ENCODE measurements at regions not wholly inside any gene's neighbourhood (a gene's known extent, or its start where the extent isn't known, plus 50 kb on each side); places are given as distances from the start of the nearest gene placed in this dataset.

DNA sequence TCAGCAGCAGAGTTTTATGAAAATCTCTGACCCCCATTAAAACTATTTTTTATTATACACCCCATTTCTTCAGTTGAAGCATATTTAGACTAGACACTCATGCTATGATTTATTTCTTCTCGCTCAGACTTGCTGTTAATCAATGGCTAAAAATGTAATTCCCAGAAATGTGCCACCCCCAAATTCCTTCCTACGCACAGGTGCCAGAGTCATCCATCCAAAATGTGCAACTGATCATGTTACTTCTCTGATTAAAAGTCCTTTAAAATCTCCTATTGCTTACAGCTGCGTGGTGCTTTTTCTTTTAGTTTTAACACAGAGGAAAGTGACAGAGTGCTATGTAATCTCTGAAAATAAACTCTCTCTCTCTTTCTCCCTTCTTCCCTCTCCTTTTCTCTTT lies 954.4 kb downstream of the NCAM2 start:
- no peaks in the 10 kb centered on the region for H3K9me3 ChIP-seq (replicated peaks; ENCODE audit: control insufficient read depth, insufficient read depth, low read length)

More for the DNA sequence above, 954.4 kb downstream of the NCAM2 start:
- ChIA-PET SMC1A (ENCODE audit: uncharacterized antibody, unreplicated experiment) (no interaction called here), POLR2A (interaction anchor here (0.5 kb wide), 1 partner anchor 33 kb away, joined by 6 read pairs; no protein-coding TSS in a partner anchor), RAD21 (ENCODE audit: unreplicated experiment) (no interaction called here), CTCF (no interaction called here)
- Histone ChIP-seq H3K9ac (ENCODE audit: control insufficient read depth, insufficient read depth, low read length) (no peak overlapping the region), H3K27me3 (replicated peaks in 1 of 2; ENCODE audit: control insufficient read depth in 2 of 2, insufficient read depth in 2 of 2, low read length in 1 of 2) (no peaks in the 10 kb centered on the region), H4K20me1 (ENCODE audit: control insufficient read depth, insufficient read depth) (no peaks in the 10 kb centered on the region), H2AFZ (ENCODE audit: control insufficient read depth, low read depth, low read length) (no peak overlapping the region), H3K4me3 (no peak overlapping the region), H3K4me1 (ENCODE audit: control insufficient read depth, insufficient read depth, low read length) (no peaks in the 10 kb centered on the region), H3K79me2 (ENCODE audit: control insufficient read depth, insufficient read depth, low read length) (no peaks in the 10 kb centered on the region), H3K4me2 (ENCODE audit: control insufficient read depth, insufficient read depth) (no peak overlapping the region), H3K36me3 (ENCODE audit: control insufficient read depth in 2 of 2, insufficient read depth in 2 of 2, low read length in 1 of 2) (no peaks in the 10 kb centered on the region), H3K27ac (ENCODE audit: control insufficient read depth, insufficient read depth) (no peak overlapping the region)
- ATAC-seq (no peak), DNase-seq (ENCODE audit: low read depth, low spot score) (no peak), FAIRE-seq (no peak)
- TF ChIP-seq, protein P1, sequence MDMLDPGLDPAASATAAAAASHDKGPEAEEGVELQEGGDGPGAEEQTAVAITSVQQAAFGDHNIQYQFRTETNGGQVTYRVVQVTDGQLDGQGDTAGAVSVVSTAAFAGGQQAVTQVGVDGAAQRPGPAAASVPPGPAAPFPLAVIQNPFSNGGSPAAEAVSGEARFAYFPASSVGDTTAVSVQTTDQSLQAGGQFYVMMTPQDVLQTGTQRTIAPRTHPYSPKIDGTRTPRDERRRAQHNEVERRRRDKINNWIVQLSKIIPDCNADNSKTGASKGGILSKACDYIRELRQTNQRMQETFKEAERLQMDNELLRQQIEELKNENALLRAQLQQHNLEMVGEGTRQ (IDR thresholded peaks at IDR 0.05; ENCODE audit: borderline replicate concordance, low read depth, low read length): no peak
- TF ChIP-seq, protein P2, sequence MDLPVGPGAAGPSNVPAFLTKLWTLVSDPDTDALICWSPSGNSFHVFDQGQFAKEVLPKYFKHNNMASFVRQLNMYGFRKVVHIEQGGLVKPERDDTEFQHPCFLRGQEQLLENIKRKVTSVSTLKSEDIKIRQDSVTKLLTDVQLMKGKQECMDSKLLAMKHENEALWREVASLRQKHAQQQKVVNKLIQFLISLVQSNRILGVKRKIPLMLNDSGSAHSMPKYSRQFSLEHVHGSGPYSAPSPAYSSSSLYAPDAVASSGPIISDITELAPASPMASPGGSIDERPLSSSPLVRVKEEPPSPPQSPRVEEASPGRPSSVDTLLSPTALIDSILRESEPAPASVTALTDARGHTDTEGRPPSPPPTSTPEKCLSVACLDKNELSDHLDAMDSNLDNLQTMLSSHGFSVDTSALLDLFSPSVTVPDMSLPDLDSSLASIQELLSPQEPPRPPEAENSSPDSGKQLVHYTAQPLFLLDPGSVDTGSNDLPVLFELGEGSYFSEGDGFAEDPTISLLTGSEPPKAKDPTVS (IDR thresholded peaks at IDR 0.05; ENCODE audit: low read depth, low read length): no peak
- no peak for TF ChIP-seq MEF2B (IDR thresholded peaks at IDR 0.05; ENCODE audit: partially characterized antibody, poor library complexity, severe bottlenecking)
- TF ChIP-seq, protein P3, sequence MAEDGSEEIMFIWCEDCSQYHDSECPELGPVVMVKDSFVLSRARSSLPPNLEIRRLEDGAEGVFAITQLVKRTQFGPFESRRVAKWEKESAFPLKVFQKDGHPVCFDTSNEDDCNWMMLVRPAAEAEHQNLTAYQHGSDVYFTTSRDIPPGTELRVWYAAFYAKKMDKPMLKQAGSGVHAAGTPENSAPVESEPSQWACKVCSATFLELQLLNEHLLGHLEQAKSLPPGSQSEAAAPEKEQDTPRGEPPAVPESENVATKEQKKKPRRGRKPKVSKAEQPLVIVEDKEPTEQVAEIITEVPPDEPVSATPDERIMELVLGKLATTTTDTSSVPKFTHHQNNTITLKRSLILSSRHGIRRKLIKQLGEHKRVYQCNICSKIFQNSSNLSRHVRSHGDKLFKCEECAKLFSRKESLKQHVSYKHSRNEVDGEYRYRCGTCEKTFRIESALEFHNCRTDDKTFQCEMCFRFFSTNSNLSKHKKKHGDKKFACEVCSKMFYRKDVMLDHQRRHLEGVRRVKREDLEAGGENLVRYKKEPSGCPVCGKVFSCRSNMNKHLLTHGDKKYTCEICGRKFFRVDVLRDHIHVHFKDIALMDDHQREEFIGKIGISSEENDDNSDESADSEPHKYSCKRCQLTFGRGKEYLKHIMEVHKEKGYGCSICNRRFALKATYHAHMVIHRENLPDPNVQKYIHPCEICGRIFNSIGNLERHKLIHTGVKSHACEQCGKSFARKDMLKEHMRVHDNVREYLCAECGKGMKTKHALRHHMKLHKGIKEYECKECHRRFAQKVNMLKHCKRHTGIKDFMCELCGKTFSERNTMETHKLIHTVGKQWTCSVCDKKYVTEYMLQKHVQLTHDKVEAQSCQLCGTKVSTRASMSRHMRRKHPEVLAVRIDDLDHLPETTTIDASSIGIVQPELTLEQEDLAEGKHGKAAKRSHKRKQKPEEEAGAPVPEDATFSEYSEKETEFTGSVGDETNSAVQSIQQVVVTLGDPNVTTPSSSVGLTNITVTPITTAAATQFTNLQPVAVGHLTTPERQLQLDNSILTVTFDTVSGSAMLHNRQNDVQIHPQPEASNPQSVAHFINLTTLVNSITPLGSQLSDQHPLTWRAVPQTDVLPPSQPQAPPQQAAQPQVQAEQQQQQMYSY (CRISPR knock-in tag; IDR thresholded peaks at IDR 0.05): no peak
- no peak for TF ChIP-seq CREM (IDR thresholded peaks at IDR 0.05; ENCODE audit: low read depth)
- TF ChIP-seq ZBED1 (IDR thresholded peaks at IDR 0.05; ENCODE audit: borderline replicate concordance): no peak
- TF ChIP-seq SREBF1 (IDR thresholded peaks at IDR 0.05; ENCODE audit: low read length): no peak
- TF ChIP-seq, protein P4, sequence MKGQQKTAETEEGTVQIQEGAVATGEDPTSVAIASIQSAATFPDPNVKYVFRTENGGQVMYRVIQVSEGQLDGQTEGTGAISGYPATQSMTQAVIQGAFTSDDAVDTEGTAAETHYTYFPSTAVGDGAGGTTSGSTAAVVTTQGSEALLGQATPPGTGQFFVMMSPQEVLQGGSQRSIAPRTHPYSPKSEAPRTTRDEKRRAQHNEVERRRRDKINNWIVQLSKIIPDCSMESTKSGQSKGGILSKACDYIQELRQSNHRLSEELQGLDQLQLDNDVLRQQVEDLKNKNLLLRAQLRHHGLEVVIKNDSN (IDR thresholded peaks at IDR 0.05; ENCODE audit: borderline replicate concordance, extremely low read length, insufficient read depth, low read depth, low read length): no peak
- TF ChIP-seq, protein P5, sequence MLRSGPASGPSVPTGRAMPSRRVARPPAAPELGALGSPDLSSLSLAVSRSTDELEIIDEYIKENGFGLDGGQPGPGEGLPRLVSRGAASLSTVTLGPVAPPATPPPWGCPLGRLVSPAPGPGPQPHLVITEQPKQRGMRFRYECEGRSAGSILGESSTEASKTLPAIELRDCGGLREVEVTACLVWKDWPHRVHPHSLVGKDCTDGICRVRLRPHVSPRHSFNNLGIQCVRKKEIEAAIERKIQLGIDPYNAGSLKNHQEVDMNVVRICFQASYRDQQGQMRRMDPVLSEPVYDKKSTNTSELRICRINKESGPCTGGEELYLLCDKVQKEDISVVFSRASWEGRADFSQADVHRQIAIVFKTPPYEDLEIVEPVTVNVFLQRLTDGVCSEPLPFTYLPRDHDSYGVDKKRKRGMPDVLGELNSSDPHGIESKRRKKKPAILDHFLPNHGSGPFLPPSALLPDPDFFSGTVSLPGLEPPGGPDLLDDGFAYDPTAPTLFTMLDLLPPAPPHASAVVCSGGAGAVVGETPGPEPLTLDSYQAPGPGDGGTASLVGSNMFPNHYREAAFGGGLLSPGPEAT (IDR thresholded peaks at IDR 0.05; ENCODE audit: low read depth): no peak
- TF ChIP-seq BCL11A (IDR thresholded peaks at IDR 0.05; ENCODE audit: low read depth, low read length): no peak
- TF ChIP-seq STAT3 (IDR thresholded peaks at IDR 0.05; ENCODE audit: low read depth, low read length): no peak
- no peak for TF ChIP-seq HCFC1 (IDR thresholded peaks at IDR 0.05; ENCODE audit: low read length)
- 12% methylated on average over 3 of the region's 3 CpGs for WGBS (ENCODE audit: insufficient coverage, insufficient replicate concordance, low lambda C conversion rate, missing lambda C conversion rate)
- intact Hi-C loops (cut with micrococcal nuclease; ENCODE audit: unreplicated experiment): no loop called here
- no TSS peak for BruUV-seq (replicated peaks)
- in situ Hi-C loops (cut with MboI): no loop called here
